ENCODE measurements at regions not wholly inside any gene's neighbourhood (a gene's known extent, or its start where the extent isn't known, plus 50 kb on each side); places are given as distances from the start of the nearest gene placed in this dataset.
"Not testable (repeated sequence)": the region's sequence is repeated elsewhere in the genome, so short reads cannot be mapped to it uniquely, and the experiment has no call there.

- no peak for DNase-seq (ENCODE audit: low read depth in 3 of 3)
Observed at GRCh38 chr18:42326752-42327151, 371.7 kb downstream of the PIK3C3 start.

- DNase-seq (ENCODE audit: low read depth in 3 of 3), result no peak
Observed at GRCh38 chr18:42328931-42329330, 373.9 kb downstream of the PIK3C3 start.

GRCh38 chr18:42330296-42330695, 375.3 kb downstream of the PIK3C3 start:
- no peak for DNase-seq (ENCODE audit: low read depth in 3 of 3)

GRCh38 chr18:42333558-42333957, 378.5 kb downstream of the PIK3C3 start:
- DNase-seq (ENCODE audit: low read depth in 3 of 3), result no peak

GRCh38 chr18:42334931-42335330, 379.9 kb downstream of the PIK3C3 start:
- no peak for DNase-seq (ENCODE audit: low read depth in 3 of 3)

- DNase-seq (ENCODE audit: low read depth in 3 of 3), result no peak
Observed at GRCh38 chr18:42336139-42336538, 381.1 kb downstream of the PIK3C3 start.

- DNase-seq (ENCODE audit: low read depth in 3 of 3), result not testable (repeated sequence)
Observed at GRCh38 chr18:42337337-42337736, 382.3 kb downstream of the PIK3C3 start.

GRCh38 chr18:42338683-42339082, 383.6 kb downstream of the PIK3C3 start:
- DNase-seq (ENCODE audit: low read depth in 3 of 3), result no peak

GRCh38 chr18:42339372-42339771, 384.3 kb downstream of the PIK3C3 start:
- no peak for DNase-seq (ENCODE audit: low read depth in 3 of 3)

GRCh38 chr18:42340423-42341009, 385.5 kb downstream of the PIK3C3 start:
- no peak for DNase-seq (ENCODE audit: low read depth in 3 of 3)

GRCh38 chr18:42341423-42341822, 386.4 kb downstream of the PIK3C3 start:
- DNase-seq (ENCODE audit: low read depth in 3 of 3), result no peak

GRCh38 chr18:42348722-42349121, 393.7 kb downstream of the PIK3C3 start:
- DNase-seq (ENCODE audit: low read depth in 3 of 3), result no peak

- no peak for DNase-seq (ENCODE audit: low read depth in 3 of 3)
Observed at GRCh38 chr18:42351455-42351854, 396.4 kb downstream of the PIK3C3 start.

- no peak for DNase-seq (ENCODE audit: low read depth in 3 of 3)
Observed at GRCh38 chr18:42360716-42361115, 405.7 kb downstream of the PIK3C3 start.

GRCh38 chr18:42363446-42364441, 408.7 kb downstream of the PIK3C3 start:
- DNase-seq (ENCODE audit: low read depth in 3 of 3), result no peak

- no peak for DNase-seq (ENCODE audit: low read depth in 3 of 3)
Observed at GRCh38 chr18:42364766-42365165, 409.7 kb downstream of the PIK3C3 start.

GRCh38 chr18:42365591-42365990, 410.6 kb downstream of the PIK3C3 start:
- no peak for DNase-seq (ENCODE audit: low read depth in 3 of 3)

- DNase-seq (ENCODE audit: low read depth in 3 of 3), result no peak
Observed at GRCh38 chr18:42373584-42373983, 418.6 kb downstream of the PIK3C3 start.

- no peak for DNase-seq (ENCODE audit: low read depth in 3 of 3)
Observed at GRCh38 chr18:42374961-42375360, 419.9 kb downstream of the PIK3C3 start.

GRCh38 chr18:42378854-42379253, 423.8 kb downstream of the PIK3C3 start:
- not testable (repeated sequence) for DNase-seq (ENCODE audit: low read depth in 3 of 3)

- not testable (repeated sequence) for DNase-seq (ENCODE audit: low read depth in 3 of 3)
Observed at GRCh38 chr18:42381236-42381635, 426.2 kb downstream of the PIK3C3 start.

- no peak for DNase-seq (ENCODE audit: low read depth in 3 of 3)
Observed at GRCh38 chr18:42392416-42392815, 437.4 kb downstream of the PIK3C3 start.

GRCh38 chr18:42392926-42393325, 437.9 kb downstream of the PIK3C3 start:
- no peak for DNase-seq (ENCODE audit: low read depth in 3 of 3)

Data from stimulated activated CD4-positive, alpha-beta T cell treated with anti-CD3 and anti-CD28 coated beads, TNF-alpha, amount 100 ng/mL, for 24 hours (primary cell).